SW480 (cell line): ENCODE measurements at regions not wholly inside any gene's neighbourhood (a gene's known extent, or its start where the extent isn't known, plus 50 kb on each side); places are given as distances from the start of the nearest gene placed in this dataset.

ENCODE experiments used
- DNase-seq: peaks from one replicate; pipeline ENCODE4 v3.0.0-alpha.2; 2016; ENCODE audit warnings: low spot score

DNA sequence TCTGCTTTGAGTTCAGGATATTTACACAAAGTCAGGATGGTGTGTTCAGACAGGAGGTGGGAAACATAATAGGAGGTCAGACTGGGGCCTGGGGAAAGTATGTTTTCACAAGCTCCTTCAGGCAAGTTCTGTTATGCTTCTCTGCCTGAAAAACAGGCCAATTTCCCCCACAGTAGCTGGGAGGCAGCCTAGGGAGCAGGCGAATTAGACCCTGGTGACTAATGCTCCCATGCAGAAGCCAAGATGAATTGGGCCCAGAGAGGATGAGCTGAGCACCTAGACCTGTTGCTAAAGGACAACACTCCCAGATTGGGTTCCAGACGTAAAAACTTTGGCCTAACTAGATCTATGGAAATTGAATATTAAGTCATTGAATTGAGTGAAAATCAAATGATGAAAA, 142.2 kb upstream of the MAP3K7 start:
- DNase-seq, result no peak

DNA sequence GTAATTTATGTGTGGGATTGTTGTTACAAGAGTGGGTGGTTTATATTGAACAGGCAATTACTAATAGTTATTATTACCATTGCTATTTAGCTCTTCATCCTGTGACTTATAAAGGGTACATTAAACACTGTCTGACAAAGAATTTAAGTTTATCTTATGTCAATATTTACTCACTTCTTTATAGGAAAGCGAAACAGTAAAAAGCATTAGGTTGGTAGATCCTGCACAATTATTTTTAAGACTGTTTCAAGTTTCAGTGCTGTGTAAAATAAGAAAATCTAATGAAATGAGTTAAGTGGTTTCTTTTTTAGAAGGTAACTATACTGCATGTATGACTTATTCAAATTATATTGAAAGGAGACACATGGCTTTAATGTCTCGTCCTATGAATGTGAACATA, 135.8 kb upstream of the MAP3K7 start:
- no peak for DNase-seq

DNA sequence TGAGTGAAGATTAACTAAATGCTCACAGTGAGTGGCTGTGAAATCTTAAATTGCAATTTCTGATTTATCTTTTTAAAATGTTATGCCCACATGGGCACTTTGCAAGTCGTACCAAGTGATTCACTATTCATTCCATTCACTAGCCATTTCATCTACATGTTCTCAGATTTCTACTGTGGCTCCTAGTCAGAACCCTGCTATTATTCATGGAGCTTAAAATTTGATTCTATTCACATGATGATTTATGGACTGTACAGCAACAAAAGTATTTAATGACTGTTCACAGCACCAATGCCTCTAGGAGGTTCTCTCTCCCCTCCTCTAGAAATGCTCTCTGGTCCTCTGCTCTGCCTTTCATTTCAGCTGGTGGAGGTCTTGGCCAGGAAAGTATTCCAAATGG, 133.5 kb upstream of the MAP3K7 start:
- no peak for DNase-seq

DNA sequence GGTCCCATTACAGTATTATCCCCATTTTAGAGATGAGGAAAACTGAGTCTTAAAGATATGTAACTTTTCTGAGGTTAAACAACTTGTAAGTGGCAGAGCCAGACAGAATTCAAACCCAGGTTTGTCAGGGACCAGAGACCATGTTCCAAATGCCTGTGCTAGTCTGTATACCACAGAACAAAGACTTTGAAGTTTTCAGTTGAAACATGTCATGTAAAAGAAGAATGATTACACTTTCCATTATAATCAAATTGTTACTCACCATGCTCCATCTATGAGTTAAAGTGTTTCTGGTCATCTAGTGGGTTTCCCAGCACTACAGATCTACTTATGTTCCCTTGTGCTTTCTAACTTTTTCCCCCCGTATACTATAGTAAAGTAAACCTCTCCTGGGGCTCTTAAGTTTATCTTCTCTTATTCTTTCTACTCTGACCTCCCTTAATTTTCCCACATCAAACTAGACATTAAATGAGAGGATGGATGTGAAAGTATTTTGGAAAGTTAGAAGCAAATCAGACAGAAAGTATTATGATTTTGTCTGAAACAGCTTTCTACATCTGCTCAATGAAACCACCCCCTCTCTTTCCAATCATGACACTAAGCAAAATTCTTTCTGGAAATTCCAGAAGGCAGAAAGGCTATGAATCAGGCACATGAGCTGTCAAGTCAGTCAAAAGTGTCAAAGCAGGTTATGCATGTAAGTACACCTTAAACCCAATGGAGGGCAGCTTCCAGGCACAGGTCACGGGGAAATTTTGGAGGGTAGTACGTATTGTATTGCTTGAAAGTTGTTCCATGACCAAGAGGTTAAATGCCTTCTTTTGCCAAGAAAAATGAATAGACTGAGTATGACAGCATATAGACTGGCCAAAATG, 132.7 kb upstream of the MAP3K7 start:
- DNase-seq, result no peak

DNA sequence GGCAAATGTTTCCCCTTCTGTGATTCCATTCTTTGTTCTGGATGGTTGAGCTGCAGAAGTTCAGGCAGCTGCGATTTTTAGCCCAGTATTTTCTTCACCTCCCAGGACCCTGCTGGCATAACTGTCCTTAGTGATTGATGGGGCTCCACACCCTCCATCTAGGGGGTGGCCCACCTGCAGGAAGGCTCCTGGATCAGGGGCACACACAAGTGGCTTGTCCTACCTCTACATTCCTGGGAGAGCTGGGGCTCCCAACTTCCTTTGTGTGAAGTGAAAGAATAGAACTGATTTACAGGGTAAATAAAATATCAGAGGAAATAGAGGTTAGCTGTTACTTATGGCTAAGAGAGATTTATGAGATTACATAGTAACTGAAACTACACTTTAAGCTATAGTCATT, 129.5 kb upstream of the MAP3K7 start:
- DNase-seq, result no peak

DNA sequence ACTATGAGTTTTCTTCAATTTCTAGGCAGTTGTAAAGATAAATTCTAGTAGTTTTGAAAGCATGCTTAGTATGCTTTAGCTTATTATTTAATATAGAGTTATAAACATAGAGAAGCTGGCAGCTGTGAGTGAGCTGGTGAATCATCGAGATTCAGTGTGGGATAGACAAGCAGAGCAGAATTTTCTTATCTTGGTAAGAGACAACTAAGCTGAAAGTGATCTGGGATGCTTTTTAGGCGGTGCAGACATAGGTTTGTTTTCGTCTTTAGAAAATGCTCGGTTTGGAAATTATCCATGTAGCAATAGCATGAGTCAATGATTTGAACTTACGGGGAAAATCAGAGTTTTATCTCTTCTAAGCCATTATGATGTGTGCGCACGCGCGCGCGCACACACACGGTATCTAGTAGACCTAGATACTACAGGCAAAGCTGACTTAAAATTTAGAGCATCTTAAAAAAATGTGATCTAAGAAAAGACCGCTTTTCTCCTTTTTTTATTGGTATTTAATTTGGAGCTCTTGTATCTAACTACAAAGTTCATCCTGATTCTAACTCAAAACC, 128.3 kb upstream of the MAP3K7 start:
- no peak for DNase-seq

DNA sequence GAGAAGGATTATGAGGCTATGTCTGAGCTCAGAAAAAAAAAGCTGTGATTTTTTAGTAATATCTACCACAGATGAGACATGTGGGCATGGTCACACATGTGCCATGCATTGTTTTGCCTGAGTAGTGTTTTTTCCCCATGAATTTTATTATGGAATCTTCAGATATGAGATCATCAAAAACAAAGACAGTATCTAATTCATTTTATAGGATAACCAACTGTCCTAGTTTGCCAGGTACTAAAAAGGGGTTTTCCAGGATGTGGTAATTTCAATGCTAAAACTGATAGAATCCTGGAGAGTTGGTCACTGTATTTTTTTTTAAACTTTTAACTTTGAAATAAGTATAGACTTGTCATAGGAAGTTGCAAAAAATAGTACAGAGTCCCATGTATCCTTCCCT, 127.4 kb upstream of the MAP3K7 start:
- no peak for DNase-seq

DNA sequence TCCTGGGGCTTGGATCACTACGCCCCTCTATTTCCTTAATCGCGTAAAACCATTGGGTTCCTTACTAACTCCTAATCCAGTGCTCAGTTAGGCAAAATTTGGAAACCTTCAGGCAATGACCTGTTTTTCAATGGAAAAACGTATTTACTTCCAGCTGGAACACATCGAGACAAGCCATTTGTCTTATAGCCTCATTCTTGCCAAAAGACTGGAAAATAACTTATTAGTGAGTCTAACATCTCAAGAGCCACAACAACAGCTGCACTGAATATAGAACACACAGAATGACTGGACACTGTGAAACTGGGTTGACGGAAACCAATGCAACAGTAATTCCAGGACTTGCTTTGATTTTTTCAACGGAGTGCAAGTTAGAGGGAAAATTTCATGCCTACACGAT, 125.2 kb upstream of the MAP3K7 start:
- DNase-seq, result no peak

DNA sequence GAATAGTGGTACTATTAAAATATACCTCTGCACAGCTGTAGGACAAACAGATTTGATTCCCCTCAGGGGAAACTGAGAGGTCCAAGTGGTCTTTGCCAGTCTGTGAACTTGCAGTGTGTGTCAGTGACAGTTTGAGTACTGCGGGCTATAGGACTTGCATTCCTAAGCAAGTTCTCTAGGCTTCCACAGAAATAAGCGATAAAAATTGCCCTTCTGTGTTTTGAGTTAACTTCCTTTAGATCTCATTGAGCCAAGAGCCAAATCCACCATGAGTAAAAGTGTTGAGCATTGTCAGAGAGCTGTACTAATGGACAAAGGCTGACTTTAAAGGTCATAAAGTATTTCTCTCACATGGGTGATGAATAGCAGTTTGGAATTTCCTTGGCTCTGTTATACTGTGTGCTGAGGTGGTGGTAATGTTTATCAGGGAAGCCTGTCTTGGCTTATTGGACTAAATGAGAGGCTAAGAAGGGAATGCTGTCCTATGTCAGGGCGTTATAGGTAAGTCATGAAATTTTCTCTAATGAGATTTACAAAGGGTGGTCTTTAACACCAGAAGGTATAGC, 122.6 kb upstream of the MAP3K7 start:
- DNase-seq, result no peak

DNA sequence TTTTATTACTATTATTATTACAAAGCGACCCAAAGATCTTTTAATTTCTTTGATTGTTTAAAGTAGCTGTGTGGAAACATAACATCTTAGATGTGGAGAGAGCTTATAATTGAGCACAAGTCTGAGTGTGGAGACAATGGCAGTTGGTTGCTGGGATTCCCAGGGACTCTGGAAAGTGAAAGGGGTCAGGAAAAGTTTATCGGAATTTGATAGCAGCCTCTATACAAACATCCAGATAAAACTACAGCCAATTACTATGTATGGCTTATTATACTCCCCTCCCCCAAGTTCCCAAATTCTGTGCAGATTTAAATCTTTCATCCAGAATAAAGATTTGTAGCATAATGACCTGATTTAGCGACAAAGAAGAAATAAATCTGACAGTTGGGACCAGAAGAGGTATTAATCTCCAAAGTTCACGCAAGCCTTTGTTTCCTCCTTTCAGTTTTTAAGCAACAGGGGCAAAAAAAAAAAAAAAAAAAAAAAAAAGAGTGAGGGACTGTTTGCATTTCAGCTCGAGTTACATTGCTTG, 121.4 kb upstream of the MAP3K7 start:
- no peak for DNase-seq

DNA sequence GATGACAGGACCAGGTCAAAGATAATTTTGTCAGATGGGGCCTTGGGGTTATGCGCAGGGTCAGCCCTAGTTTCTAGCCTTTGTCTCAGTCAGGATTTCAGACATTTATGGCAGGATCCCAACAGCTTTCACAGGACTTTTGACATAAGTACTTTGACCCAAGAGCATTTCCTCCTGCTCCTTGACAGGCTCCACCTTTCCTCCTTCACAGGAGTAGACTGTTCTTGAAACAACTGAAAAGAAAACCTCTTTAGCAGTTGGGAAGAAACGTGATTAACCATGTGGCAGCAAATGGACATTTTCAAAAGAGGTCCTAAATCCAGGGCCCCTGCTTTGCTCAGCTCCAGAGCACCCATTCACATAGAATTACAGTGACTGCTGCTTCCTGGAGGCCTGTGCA, 120.4 kb upstream of the MAP3K7 start:
- DNase-seq, result no peak

DNA sequence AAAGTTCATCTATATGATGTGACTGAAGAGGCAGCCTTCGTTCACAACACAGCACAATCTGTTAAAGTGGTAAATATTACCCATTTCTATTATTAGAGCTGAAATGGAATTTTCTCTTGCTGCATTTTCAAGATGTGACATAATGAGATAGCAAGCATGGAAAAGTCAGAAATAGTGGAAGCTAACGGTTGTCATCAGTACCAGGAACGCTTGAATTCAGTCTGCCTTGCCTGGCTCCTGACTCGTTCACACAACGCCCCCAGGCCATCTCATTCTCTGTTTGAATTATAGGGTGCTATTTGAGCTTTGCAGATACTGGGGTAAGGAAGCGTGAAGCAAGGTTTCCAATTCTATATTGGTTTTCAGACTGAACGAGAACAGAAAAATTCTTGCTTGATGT, 116.5 kb upstream of the MAP3K7 start:
- no peak for DNase-seq

DNA sequence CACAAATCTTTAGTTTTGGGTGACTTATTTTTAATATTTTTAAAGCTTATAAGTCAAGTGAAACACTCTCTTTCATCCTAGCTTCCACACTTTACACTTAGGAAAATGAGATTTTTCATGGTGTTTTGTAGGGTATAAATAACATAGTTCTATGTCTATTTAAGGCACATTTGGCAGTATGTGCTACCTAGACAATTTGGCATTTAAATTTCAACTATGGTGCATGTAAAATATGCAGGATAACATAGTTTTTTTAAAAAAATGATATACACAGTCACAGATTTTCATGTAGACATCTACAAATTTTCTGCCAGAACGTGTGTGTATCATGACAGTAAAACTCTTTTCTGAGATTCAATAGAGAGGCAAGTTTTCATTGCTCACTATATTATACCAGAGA, 115.1 kb upstream of the MAP3K7 start:
- DNase-seq, result no peak

DNA sequence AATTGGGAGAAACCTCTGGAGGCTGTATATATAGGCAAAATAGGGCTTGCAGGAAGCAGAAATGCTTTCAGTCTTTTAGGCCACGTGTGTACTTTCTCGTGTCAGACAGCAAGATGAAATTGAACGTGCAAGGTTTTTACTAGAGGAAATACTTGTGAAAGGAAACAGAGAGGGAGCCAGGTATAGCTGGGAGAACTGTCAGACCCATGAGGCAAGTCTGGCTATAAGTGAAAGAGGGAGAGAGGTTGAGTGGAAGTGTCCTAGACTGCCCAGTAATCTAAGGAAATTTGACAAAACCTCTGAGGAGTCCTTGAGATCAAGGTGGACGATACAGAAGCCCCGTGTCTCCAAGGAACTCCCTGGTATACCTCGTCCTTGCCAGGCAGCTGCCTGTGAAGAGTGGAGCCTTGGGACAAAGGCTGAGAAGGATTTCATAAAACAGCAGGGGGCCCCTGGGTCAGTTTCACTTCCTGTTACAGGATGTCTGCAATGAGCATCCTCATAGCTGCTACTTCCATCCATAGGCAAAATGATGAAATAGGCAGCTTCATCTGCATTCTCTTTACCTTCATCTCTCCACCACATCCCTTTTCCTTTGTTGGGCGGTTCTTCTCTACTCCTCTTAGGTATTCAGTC, 114.4 kb upstream of the MAP3K7 start:
- DNase-seq, result peak; percentile 8

DNA sequence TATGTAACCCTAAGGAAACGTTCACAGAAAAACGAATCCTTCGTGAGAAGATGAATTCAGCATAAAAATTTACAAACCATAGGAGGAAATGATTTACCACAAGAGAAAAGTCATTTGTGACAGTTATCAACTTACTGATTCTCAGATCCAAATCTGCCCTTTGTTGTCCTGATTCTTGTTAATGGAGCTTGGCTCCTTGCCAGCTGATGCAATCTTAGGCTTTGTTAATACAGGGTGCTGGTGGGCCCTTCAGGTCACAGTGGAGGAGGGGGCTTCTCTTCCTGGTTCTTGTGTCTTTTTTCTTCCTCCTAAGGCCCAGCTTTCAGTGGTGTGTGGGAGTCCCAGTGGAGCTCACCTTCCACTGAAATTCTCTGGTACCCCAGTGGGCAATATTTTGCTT, 108.4 kb upstream of the MAP3K7 start:
- no peak for DNase-seq

DNA sequence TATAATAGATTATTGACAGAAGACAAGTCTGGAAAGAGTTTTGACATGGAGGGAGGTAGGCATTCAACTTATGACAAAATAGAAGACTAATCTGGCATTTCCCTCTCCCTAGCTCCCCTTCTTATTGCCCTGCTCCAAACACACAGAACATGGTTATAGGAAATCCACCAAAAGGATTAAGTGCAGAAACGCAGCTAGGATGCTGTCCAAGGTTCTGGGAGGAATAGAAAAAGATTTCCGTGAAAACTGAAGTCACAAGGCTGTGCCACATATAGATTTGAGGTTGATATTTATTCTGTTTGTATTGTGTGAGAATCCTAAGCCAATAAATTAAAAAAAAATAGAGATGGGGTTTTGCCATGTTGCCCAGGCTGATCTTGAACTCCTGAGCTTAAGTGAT, 107.9 kb upstream of the MAP3K7 start:
- no peak for DNase-seq

DNA sequence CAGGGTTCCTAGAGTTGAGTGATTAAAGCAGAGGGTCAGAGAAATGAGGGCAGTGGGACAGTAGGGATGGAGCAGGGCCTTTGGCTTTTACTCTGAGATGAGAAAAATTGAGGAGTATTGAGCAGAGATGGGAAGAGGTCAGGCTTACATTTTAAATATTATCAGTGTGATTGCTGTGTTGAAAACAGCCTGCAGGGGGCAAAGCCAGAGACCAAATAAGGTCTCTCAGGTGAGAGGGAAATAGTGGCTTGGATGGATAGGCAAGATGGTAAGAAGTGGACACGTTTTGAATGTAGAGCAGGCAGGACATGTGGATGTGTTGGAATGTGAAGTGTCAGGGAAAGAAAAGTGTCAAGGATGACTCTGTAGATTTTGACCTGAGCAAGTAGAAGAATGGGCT, 105.0 kb upstream of the MAP3K7 start:
- DNase-seq, result no peak

DNA sequence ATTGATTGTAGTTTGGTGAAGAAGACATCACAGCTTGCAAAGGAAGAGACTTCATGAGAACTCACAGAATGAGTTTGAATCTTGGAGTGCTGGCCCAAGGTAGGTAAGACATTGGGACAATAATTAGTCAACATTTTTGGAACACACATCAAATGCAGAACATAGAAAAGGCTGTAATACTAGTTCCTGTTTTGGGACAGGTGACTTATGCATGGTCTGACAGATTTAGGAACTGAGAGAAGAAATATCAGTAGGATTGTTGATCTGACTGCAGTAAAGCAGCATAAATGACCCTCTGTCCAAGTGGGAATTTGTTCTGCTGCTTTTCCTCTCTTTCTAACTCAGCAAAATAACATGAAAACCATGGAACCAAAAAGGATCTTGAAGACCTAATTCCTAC, 102.3 kb upstream of the MAP3K7 start:
- no peak for DNase-seq

DNA sequence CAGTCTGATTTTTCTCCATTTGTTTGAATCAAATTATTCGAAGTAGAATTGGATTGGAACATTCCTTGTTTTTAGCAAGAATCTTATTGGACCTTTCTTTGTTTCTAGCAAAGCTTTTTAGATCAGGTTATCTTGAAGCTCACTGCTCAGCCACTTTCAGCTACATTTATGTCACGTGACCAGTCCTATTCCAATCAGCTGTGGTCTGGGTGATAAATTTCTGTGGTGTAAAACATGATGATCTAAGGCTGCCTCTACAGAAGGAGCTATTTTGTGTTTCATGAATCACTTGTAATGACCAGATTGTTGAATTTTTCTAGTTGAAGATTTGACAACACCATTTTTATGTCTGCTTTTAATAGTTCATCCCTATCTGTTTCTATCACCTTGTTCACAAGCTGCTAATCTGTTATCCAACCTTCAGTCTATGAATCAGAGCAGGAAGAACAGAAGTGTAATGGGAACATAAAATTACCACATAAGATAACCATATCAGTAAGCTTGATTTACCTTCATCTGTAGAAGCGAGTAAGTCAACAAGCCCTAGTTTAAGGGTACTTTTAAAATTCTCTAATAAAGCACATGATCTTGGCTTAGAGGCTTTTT, 101.0 kb upstream of the MAP3K7 start:
- no peak for DNase-seq

DNA sequence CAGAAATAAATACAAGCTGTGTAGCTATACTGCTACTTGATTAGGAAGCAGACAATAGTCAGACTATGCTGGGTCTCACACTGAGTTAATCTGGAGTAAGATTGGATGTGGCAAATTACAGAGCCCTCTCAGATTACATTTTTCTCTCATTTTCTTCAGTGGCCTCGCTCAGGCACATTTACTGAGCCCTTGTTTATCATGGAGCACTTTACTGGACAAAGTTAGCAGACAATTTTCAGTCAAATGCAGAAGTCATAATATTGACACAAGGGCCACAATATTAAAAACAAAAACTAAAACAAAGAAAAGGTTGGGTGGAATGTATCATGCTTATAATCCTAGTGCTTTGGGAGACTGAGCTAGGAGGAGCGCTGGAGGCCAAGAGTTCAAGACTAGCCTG, 95.0 kb upstream of the MAP3K7 start:
- DNase-seq, result no peak

DNA sequence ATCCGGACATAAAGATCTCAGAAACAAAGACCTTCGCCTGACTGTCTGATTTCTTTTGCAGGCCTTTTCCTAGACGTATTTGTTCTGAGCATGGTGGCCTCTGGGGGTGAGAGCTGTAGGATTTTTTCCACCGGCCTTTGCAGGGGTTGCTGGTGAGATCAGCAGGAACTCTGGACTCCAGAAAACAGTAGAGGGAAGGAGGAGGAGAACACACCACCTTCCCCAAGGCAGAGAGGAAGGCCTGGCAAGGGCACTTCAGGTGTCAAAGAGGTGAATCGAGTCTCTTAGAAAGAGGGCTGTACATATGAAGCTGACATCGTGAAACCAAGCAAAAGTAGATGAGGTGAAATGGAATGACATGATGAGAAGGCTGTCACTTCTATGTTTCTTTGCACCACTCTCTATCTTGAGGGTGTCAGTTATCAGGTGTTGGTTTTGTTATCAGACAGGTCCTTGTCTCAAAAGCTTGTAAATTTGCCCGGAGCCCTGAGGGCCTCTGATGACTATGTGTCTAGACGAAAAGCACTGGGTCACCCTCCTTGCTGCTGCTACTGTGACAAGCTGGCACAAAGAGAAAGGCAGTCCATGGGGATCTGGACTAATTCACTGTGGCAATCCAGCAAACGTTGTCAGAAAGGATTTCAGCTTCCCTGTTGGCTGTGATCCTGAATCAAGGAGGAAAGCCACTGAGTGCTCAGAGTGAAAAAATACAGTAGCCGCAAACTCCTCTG, 91.3 kb upstream of the MAP3K7 start:
- DNase-seq, result no peak

DNA sequence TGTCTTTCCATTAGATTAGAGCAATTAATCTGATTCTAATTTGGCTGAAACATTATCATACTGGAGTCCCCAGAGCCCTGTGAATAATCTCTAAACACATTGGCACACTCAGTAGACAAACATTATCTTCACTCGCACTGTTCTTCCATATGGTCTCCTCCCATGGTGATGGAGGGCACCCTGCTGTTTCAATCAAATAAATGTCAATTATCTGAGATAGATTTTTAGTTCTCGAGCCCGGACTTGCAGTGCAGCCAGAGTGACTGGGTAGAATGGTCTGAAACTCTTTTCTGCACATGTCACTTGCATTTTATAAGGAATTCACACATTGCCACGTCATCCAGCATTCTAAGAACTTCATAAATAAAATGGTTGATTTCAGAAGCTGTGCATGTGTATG, 90.6 kb upstream of the MAP3K7 start:
- no peak for DNase-seq
